ENCODE measurements at regions not wholly inside any gene's neighbourhood (a gene's known extent, or its start where the extent isn't known, plus 50 kb on each side); places are given as distances from the start of the nearest gene placed in this dataset.

GRCh38 chr12:40551466-40551865, 140.8 kb upstream of the CNTN1 start (continued):
- TF ChIP-seq, protein P1, sequence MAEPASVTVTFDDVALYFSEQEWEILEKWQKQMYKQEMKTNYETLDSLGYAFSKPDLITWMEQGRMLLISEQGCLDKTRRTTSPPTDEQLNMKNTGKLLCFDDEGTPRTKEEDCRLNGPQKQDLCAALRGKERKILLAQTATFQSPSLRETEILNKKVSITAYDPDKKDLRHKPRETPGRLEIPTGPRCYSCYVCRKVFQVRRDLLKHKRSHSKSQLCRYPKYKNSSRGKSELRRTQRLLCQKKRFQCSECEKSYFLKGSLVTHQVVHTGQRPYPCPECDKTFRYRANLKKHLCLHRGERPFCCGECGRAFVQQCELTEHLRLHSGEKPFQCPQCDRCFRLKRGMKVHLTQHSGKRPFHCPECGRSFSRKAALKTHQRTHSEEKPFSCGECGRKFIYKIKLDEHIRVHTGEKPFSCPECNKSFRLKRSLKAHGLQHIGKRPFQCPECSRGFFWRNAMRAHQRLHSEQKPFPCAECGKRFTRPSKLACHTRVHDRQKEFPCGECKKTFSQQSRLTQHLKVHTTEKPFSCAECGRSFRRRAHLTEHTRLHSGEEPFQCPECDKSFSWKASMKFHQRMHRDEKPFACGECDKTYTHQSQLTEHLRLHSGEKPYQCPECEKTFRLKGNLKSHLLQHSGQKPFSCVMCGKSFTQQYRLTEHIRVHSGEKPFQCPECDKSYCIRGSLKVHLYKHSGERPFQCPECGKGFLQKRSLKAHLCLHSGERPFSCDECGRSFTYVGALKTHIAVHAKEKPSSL (CRISPR knock-in tag; conservative IDR thresholded peaks at IDR 0.05): no peak
- TF ChIP-seq ZNF317 (CRISPR knock-in tag; IDR thresholded peaks at IDR 0.05; ENCODE audit: borderline replicate concordance, low read depth) (no peak), SMAD4 (CRISPR knock-in tag; IDR thresholded peaks at IDR 0.05) (no peak), MXD4 (CRISPR knock-in tag; IDR thresholded peaks at IDR 0.05; ENCODE audit: borderline replicate concordance) (no peak), GRHL2 (CRISPR knock-in tag; IDR thresholded peaks at IDR 0.05; ENCODE audit: insufficient replicate concordance, severe bottlenecking) (no peak), CREB1 (CRISPR knock-in tag; IDR thresholded peaks at IDR 0.05) (no peak)

GRCh38 chr12:40552868-40553267, 139.4 kb upstream of the CNTN1 start:
- POLR2A ChIA-PET: no interaction called here
- no peak for TF ChIP-seq TCF7 (CRISPR knock-in tag; IDR thresholded peaks at IDR 0.05; ENCODE audit: low read depth)
- TF ChIP-seq JUN (CRISPR knock-in tag; IDR thresholded peaks at IDR 0.05): no peak
- no peak for TF ChIP-seq ZNF121 (CRISPR knock-in tag; IDR thresholded peaks at IDR 0.05)
- no peak for TF ChIP-seq GRHL2 (CRISPR knock-in tag; IDR thresholded peaks at IDR 0.05; ENCODE audit: insufficient replicate concordance, severe bottlenecking)
- no peak for TF ChIP-seq ELF4 (CRISPR knock-in tag; IDR thresholded peaks at IDR 0.05; ENCODE audit: low read depth)
- no peak for TF ChIP-seq RORB (CRISPR knock-in tag; IDR thresholded peaks at IDR 0.05)
- DNase-seq (ENCODE audit: low spot score) (no peak), ATAC-seq (no peak)
- Mint-ChIP-seq H3K27me3 (ENCODE audit: low read depth) (no peaks in the 10 kb centered on the region), H3K4me3 (no peak overlapping the region), H3K4me1 (peaks cover 4% of the 10 kb centered on the region), H3K36me3 (no peaks in the 10 kb centered on the region), H3K27ac (no peak overlapping the region), H3K9me3 (peaks cover 15% of the 10 kb centered on the region)
- CTCF ChIA-PET: no interaction called here

DNA sequence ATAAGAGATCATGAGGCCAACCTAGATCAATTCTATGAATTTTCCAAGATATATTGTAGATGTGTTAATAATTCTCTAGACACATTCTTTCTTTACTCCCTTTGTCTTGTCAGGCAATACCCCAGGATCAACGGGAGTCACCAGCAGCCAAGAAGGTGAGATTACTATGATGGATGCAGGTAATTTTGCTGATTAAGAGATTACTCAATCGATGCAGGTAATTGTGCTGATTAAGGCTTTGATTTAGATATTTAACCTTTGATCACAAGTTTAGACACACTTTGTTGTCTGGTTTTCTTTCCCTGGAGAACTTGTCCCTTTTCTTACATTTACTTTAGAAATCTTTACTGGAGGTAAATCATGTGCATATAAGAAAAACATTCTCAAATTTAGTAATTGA, 134.3 kb upstream of the CNTN1 start:
- DNase-seq (ENCODE audit: low spot score): no peak
- POLR2A ChIA-PET: no interaction called here
- H3K9me3 Mint-ChIP-seq: peaks cover 2% of the 10 kb centered on the region; the same call in 1 of the 2 replicates

More for the DNA sequence above, 134.3 kb upstream of the CNTN1 start:
- Mint-ChIP-seq H3K27me3 (ENCODE audit: low read depth) (no peaks in the 10 kb centered on the region), H3K27ac (no peak overlapping the region), H3K4me3 (no peak overlapping the region), H3K36me3 (no peaks in the 10 kb centered on the region), H3K4me1 (no peaks in the 10 kb centered on the region)
- no peak for ATAC-seq
- CTCF ChIA-PET: no interaction called here
- TF ChIP-seq ZNF423 (CRISPR knock-in tag; IDR thresholded peaks at IDR 0.05): no peak
- no peak for TF ChIP-seq RELA (CRISPR knock-in tag; IDR thresholded peaks at IDR 0.05; ENCODE audit: borderline replicate concordance)
- TF ChIP-seq SP1 (CRISPR knock-in tag; conservative IDR thresholded peaks at IDR 0.05): no peak
- TF ChIP-seq, protein P2, sequence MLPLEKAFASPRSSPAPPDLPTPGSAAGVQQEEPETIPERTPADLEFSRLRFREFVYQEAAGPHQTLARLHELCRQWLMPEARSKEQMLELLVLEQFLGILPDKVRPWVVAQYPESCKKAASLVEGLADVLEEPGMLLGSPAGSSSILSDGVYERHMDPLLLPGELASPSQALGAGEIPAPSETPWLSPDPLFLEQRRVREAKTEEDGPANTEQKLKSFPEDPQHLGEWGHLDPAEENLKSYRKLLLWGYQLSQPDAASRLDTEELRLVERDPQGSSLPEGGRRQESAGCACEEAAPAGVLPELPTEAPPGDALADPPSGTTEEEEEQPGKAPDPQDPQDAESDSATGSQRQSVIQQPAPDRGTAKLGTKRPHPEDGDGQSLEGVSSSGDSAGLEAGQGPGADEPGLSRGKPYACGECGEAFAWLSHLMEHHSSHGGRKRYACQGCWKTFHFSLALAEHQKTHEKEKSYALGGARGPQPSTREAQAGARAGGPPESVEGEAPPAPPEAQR (CRISPR knock-in tag; IDR thresholded peaks at IDR 0.05): no peak
- TF ChIP-seq USF2 (CRISPR knock-in tag; IDR thresholded peaks at IDR 0.05): no peak
- no peak for TF ChIP-seq RORB (CRISPR knock-in tag; IDR thresholded peaks at IDR 0.05)
- no peak for TF ChIP-seq ATF1 (CRISPR knock-in tag; IDR thresholded peaks at IDR 0.05)
- TF ChIP-seq ZNF512 (CRISPR knock-in tag; IDR thresholded peaks at IDR 0.05; ENCODE audit: borderline replicate concordance): no peak
- no peak for TF ChIP-seq TP53 (CRISPR knock-in tag; IDR thresholded peaks at IDR 0.05)
- no peak for TF ChIP-seq IRF2 (CRISPR knock-in tag; IDR thresholded peaks at IDR 0.05; ENCODE audit: borderline replicate concordance, low read depth)
- no peak for TF ChIP-seq ZNF263 (CRISPR knock-in tag; IDR thresholded peaks at IDR 0.05; ENCODE audit: low read depth)
- TF ChIP-seq MLX (CRISPR knock-in tag; IDR thresholded peaks at IDR 0.05): no peak
- TF ChIP-seq NFE2L1 (CRISPR knock-in tag; IDR thresholded peaks at IDR 0.05): no peak
